AG09319 (cell line): ENCODE measurements at regions not wholly inside any gene's neighbourhood (a gene's known extent, or its start where the extent isn't known, plus 50 kb on each side); places are given as distances from the start of the nearest gene placed in this dataset.

ENCODE experiments used
- DNase-seq: peaks from one replicate; pipeline ENCODE4 v3.0.0-alpha.2; 2010; ENCODE audit warnings: low read depth; ENCODE audit errors: extremely low read depth
- TF ChIP-seq, protein P1 (sequence below): IDR thresholded peaks from 2 replicates; pipeline ENCODE4 v1.5.1; 2011; ENCODE audit warnings: low read depth, mild to moderate bottlenecking, inconsistent platforms, low read length, moderate library complexity

DNA sequence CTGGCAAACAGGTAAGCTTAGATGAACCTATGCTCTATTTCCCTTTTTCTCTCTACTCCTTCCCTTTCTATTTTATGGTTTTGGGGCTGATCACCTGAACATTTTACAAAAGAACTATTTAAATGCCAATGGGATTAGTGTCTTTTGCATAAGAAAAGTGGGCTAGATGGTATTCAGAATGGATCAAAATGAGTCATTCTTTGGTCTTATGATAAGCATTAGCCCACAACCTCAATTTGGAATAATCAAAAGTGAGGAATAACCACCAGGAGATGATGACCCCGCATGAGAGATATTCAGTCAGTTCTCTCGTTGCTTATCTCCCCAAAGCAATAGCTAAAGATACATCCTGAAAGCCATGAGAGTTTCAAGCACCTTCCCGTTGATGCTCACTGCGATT lies 399.0 kb upstream of the CADM1 start:
- no peak for DNase-seq
- TF ChIP-seq, protein P1, sequence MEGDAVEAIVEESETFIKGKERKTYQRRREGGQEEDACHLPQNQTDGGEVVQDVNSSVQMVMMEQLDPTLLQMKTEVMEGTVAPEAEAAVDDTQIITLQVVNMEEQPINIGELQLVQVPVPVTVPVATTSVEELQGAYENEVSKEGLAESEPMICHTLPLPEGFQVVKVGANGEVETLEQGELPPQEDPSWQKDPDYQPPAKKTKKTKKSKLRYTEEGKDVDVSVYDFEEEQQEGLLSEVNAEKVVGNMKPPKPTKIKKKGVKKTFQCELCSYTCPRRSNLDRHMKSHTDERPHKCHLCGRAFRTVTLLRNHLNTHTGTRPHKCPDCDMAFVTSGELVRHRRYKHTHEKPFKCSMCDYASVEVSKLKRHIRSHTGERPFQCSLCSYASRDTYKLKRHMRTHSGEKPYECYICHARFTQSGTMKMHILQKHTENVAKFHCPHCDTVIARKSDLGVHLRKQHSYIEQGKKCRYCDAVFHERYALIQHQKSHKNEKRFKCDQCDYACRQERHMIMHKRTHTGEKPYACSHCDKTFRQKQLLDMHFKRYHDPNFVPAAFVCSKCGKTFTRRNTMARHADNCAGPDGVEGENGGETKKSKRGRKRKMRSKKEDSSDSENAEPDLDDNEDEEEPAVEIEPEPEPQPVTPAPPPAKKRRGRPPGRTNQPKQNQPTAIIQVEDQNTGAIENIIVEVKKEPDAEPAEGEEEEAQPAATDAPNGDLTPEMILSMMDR: no peak

DNA sequence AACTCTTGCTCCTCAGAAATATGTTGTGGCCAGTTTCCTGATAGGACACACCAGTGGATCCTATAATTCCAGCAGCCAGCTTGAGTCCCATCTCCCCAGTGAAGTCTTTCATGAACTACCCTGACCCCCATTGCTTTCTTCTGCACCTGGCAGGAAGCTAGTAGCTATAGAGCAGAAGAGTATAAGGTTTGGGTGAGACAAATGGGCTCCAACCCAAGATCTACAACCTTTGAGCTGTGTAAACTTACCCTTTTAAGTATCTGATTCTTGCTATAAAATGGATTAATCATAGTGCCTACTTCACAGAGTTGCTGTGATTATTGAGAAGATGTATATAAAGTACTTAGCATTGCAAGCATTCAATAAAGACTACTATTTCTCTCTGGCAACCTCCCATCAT lies 396.9 kb upstream of the CADM1 start:
- TF ChIP-seq, protein P1: no peak
- DNase-seq: no peak

DNA sequence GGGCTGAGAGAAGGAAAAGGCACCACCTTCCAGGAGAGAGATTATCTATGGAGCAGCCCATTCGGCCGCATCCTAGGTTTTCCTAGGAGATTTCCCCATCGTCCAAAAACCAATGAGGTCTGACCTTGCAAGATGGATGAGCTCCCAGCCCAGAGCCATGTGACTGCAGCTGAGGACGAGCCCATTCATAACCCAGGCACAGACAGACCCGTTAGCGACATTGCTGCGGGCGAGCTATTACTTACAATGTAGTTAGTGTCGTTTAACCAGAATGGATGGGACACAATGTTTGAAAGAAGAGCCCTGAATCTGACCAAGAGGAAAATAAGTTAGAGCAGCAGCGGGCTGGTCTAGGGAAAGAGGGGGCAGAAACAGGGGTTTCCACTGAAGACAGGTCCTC lies 395.9 kb upstream of the CADM1 start:
- TF ChIP-seq, protein P1: no peak

DNA sequence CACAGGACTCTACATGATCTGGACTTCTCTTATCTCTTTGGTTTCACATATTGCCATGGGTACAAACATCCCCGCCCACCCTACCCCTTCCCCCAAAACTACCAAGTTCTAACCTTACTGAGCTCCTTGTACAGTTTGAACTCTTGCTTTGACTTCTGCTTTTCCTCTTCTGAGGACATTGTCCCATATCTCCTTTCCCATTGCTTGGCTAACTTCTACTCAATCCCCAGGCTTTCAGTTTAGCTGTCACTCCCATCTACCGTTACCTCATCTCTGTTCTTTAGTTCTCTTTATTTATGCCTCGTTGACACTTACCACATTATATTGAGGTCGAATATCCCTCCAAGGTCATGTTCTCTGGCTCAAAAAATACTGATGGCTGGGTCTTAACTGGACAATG lies 393.5 kb upstream of the CADM1 start:
- no peak for DNase-seq
- TF ChIP-seq, protein P1: no peak

More for the DNA sequence above, 395.9 kb upstream of the CADM1 start:
- no peak for DNase-seq

DNA sequence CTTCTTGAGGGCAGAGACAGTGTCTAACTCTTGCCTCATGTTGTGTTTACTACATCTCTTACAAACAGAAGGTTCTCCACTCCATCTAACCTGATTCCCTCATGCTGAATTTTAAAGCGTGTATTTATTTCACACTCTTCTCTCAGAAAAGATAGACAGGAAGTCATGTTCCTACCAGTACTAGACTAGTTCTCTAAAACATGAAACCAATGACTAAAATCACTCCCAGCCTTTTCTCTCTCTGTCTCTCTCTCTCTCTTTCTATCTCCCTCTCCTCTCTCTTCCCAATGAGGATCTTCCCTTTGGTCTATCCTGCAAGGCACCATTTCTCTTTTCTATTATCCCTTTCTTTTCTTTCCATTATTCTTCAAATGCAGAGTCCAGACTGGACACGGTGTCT lies 391.9 kb upstream of the CADM1 start:
- DNase-seq: no peak
- TF ChIP-seq, protein P1: no peak

DNA sequence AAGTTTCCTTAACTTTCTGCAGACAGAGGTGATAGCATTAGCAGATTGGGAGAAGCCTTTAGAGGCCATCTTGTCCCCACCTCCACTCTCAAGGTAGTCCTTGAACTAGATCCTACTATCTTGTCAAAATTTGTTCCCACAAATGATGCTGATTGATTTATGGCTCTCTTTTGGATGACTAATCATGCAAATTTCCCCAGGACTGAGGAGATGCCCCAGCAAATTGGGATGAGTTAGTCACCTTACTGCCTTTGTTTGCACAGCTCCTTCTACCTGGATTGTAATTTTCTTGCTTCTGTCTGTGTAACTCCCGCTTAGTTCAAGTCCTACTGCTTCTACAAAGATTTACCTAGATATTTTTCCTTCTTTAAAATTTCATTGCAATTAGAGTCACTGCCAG lies 391.4 kb upstream of the CADM1 start:
- DNase-seq: no peak
- TF ChIP-seq, protein P1: no peak

DNA sequence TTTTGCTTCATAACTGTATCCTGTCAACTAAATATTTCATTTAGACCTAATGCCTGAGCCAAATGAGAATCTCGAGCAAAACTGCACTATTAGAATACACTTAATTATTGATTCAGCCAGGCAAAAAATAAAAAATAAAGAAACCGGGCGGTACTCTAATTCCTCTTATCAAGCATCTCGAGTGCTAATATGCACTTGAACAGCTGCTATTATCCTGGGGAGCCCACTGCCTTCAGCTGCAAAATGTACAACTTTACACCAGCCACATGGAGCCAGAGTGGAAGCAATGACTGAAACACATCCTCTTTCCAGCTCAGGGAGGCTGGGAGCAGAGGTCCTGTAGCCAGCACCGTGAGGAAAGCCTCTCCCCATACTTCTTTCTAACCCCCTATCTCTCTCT lies 390.0 kb upstream of the CADM1 start:
- DNase-seq: no peak

More for the DNA sequence above, 390.0 kb upstream of the CADM1 start:
- TF ChIP-seq, protein P1: no peak
